ENCODE measurements at regions not wholly inside any gene's neighbourhood (a gene's known extent, or its start where the extent isn't known, plus 50 kb on each side); places are given as distances from the start of the nearest gene placed in this dataset.

DNA sequence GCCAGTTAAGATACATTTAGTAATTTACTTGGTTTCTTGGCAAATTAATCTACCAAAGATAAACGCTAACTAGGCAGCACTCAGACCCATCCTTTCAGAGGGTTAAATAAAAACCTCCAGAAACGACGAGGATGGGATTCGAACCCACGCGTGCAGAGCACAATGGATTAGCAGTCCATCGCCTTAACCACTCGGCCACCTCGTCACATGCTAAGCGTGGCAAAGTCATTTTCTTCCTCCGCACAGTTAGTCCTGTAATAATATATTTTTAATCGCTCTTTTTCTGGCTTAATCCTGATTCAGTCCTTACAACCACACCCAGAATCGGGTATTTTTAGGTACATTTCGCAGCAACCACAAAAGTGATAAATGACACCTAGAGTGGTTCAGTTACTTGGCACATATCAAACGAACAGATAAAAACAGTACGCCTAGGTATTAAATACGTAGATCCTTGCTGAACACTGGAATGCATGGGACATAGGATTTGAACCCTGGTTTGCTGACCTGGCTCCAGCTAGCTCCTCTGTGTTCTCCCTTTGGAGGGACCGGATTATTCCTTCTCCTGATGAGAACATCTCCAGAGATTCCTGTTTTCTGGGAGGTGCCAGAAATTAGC, 71.6 kb downstream of the GPX5 start:
- TF ChIP-seq EZH2 (IDR thresholded peaks at IDR 0.05; ENCODE audit: insufficient read depth, poor library complexity, severe bottlenecking) (no peak), EZH2phosphoT487 (IDR thresholded peaks at IDR 0.05; ENCODE audit: insufficient read depth, low read depth) (no peak)

All from GM23248 (cell line).